Testis (tissue), 2 donors: ENCODE measurements at regions not wholly inside any gene's neighbourhood (a gene's known extent, or its start where the extent isn't known, plus 50 kb on each side); places are given as distances from the start of the nearest gene placed in this dataset.

Experiments used
- CTCF ChIP-seq, 3 experiments: fragments of 450-650 bp in 2 of 3; fragments of 200-600 bp in 1 of 3; sonication (generic) in 1 of 3; IDR thresholded peaks; one replicate each; pipeline ENCODE4 v1.5.1; 2016 to 2019; ENCODE audit warnings: antibody characterized with exemption in 3 of 3, mild to moderate bottlenecking in 2 of 3, moderate library complexity in 1 of 3
- POLR2A ChIP-seq: fragments of 450-650 bp; IDR thresholded peaks from one replicate; pipeline ENCODE4 v1.6.1; 2017; ENCODE audit warnings: antibody characterized with exemption, mild to moderate bottlenecking, moderate library complexity

GRCh38 chr20:60901831-60902230 lies 350.2 kb upstream of the CDH4 start:
- TF ChIP-seq CTCF (IDR thresholded peaks at IDR 0.05) (no peak), POLR2A (no peak)
